NAMALWA (cell line): ENCODE measurements at regions not wholly inside any gene's neighbourhood (a gene's known extent, or its start where the extent isn't known, plus 50 kb on each side); places are given as distances from the start of the nearest gene placed in this dataset.
"Not testable (repeated sequence)": the region's sequence is repeated elsewhere in the genome, so short reads cannot be mapped to it uniquely, and the experiment has no call there.

Experiments
- DNase-seq: peaks from one replicate; pipeline ENCODE4 v3.0.0-alpha.2; 2015; ENCODE audit warnings: low spot score

- no peak for DNase-seq
These were observed 61.3 kb upstream of the P2RY1 start for GRCh38 chr3:152773633-152774032.

GRCh38 chr3:152774230-152774629, 60.7 kb upstream of the P2RY1 start:
- DNase-seq: not testable (repeated sequence)

- DNase-seq: no peak
These were observed 56.9 kb upstream of the P2RY1 start for GRCh38 chr3:152778022-152778421.

GRCh38 chr3:152779653-152780052, 55.3 kb upstream of the P2RY1 start:
- DNase-seq: no peak

GRCh38 chr3:152780553-152780952, 54.4 kb upstream of the P2RY1 start:
- no peak for DNase-seq

- no peak for DNase-seq
These were observed 49.9 kb upstream of the P2RY1 start for GRCh38 chr3:152785051-152785450.
